ENCODE measurements at regions not wholly inside any gene's neighbourhood (a gene's known extent, or its start where the extent isn't known, plus 50 kb on each side); places are given as distances from the start of the nearest gene placed in this dataset.

DNA sequence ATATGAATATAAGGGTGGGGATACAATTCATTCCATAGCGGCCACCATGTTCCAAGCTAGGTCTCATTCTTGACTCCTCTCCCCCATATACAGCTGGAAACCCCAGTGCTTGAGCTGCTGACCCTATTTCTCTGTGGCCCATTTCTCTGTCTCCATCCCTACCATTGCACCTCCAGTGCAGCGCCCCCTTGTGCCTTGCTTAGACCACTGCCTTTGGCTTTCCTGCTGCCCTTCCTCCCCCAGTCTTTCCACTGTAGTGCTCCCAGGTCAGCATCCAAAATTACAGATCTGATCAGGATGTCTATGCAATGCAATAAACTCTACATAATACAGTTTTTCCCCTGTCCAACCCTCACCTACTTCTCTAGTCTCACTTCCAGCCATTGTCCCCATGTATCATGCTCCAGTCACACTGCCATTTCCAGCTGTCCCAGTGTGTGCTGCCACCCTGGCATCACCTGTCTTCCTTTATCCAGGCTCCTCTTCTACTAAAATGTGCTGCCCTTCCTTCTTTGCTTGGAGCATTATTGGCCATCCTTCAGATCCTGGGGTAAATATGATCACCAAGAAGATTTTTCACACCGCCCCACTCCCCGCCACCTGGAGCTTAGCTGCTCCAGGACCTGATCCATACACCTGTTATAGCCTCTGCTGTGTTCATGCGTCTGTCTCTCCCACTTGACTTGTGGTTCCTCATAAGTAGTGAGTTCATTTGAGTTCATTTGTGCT is 199.4 kb upstream of the IPO5 start:
- DNase-seq (ENCODE audit: low spot score) (no peak), FAIRE-seq (no peak), ATAC-seq (no peak)
- H3K4me3 ChIP-seq (replicated peaks in 1 of 3; ENCODE audit: insufficient read depth in 1 of 3, low read depth in 2 of 3, low read length in 3 of 3), result no peak overlapping the region
- H4K20me1 ChIP-seq (ENCODE audit: insufficient read depth, low read length), result no peaks in the 10 kb centered on the region
- no peak overlapping the region for H3K9ac ChIP-seq (ENCODE audit: insufficient read depth, low read depth, low read length)
- ChIA-PET POLR2A (no interaction called here), CTCF (ENCODE audit: low intra/inter-chr PET ratio, low total read pairs) (no interaction called here)
- no peak overlapping the region for H3K4me2 ChIP-seq (ENCODE audit: low read depth, low read length)
- H3K79me2 ChIP-seq (ENCODE audit: insufficient read depth, low read length), result no peaks in the 10 kb centered on the region
- in situ Hi-C loops (cut with HindIII; ENCODE audit: extremely low pct_ligation_motif_present, low pct_unique_long_range_greater_than_20kb) (no loop called here), intact Hi-C loops (cut with micrococcal nuclease; ENCODE audit: unreplicated experiment) (no loop called here)
- WGBS (ENCODE audit: low lambda C conversion rate), result 34% methylated on average over 5 of the region's 5 CpGs
- no peaks in the 10 kb centered on the region for H3K4me1 ChIP-seq (ENCODE audit: insufficient read depth, low read length)
- no peak overlapping the region for H2AFZ ChIP-seq (ENCODE audit: low read length)
- H3K27me3 ChIP-seq (ENCODE audit: control insufficient read depth in 1 of 2, insufficient read depth in 2 of 2, low read length in 2 of 2), result no peaks in the 10 kb centered on the region; a peak in 1 of 5 replicates
- H3K27ac ChIP-seq (ENCODE audit: extremely low read length, insufficient read depth, low read length), result no peak overlapping the region
- H3K9me3 ChIP-seq (ENCODE audit: low read length), result no peaks in the 10 kb centered on the region
- no TSS peak for BruUV-seq (replicated peaks)
- no peaks in the 10 kb centered on the region for H3K36me3 ChIP-seq (replicated peaks in 1 of 2; ENCODE audit: control insufficient read depth in 1 of 2, insufficient read depth in 2 of 2, low read length in 2 of 2)
- TF ChIP-seq, protein P1, sequence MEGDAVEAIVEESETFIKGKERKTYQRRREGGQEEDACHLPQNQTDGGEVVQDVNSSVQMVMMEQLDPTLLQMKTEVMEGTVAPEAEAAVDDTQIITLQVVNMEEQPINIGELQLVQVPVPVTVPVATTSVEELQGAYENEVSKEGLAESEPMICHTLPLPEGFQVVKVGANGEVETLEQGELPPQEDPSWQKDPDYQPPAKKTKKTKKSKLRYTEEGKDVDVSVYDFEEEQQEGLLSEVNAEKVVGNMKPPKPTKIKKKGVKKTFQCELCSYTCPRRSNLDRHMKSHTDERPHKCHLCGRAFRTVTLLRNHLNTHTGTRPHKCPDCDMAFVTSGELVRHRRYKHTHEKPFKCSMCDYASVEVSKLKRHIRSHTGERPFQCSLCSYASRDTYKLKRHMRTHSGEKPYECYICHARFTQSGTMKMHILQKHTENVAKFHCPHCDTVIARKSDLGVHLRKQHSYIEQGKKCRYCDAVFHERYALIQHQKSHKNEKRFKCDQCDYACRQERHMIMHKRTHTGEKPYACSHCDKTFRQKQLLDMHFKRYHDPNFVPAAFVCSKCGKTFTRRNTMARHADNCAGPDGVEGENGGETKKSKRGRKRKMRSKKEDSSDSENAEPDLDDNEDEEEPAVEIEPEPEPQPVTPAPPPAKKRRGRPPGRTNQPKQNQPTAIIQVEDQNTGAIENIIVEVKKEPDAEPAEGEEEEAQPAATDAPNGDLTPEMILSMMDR (CRISPR knock-in tag; IDR thresholded peaks at IDR 0.05), result 0 out of 2 replicates have a peak, but pooled peaks have one; percentile 16
- no peak for TF ChIP-seq ZNF230 (CRISPR knock-in tag; IDR thresholded peaks at IDR 0.05)

DNA sequence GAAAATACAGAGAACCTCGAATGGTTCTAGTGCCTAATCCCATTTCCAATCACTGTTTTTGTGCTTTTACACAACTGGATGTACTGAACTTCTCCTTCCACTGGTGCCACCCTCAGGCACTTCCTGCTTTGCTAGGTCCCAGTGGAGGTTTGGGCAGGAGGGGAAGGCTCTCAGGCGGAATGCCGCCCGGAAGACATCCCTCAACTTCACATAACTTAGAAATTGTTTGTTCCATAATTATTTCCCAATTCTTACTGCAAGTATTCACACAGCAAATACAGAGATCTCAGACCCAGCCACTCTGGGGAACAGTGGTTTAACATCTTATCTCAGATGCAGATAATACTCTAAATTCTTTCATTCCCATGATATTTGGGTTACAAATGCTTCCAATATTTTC is 195.7 kb upstream of the IPO5 start:
- H3K27ac ChIP-seq (ENCODE audit: extremely low read length, insufficient read depth, low read length), result no peak overlapping the region
- no peaks in the 10 kb centered on the region for H3K36me3 ChIP-seq (replicated peaks in 1 of 2; ENCODE audit: control insufficient read depth in 1 of 2, insufficient read depth in 2 of 2, low read length in 2 of 2)
- ChIA-PET POLR2A (no interaction called here), CTCF (ENCODE audit: low intra/inter-chr PET ratio, low total read pairs) (no interaction called here)
- TF ChIP-seq, protein P2, sequence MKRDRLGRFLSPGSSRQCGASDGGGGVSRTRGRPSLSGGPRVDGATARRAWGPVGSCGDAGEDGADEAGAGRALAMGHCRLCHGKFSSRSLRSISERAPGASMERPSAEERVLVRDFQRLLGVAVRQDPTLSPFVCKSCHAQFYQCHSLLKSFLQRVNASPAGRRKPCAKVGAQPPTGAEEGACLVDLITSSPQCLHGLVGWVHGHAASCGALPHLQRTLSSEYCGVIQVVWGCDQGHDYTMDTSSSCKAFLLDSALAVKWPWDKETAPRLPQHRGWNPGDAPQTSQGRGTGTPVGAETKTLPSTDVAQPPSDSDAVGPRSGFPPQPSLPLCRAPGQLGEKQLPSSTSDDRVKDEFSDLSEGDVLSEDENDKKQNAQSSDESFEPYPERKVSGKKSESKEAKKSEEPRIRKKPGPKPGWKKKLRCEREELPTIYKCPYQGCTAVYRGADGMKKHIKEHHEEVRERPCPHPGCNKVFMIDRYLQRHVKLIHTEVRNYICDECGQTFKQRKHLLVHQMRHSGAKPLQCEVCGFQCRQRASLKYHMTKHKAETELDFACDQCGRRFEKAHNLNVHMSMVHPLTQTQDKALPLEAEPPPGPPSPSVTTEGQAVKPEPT (CRISPR knock-in tag; IDR thresholded peaks at IDR 0.05; ENCODE audit: low read depth), result no peak
- TF ChIP-seq ZNF326 (CRISPR knock-in tag; IDR thresholded peaks at IDR 0.05; ENCODE audit: borderline replicate concordance), result no peak
- no peak for TF ChIP-seq TIGD3 (CRISPR knock-in tag; IDR thresholded peaks at IDR 0.05; ENCODE audit: borderline replicate concordance)
- no peak for TF ChIP-seq ZNF44 (CRISPR knock-in tag; IDR thresholded peaks at IDR 0.05)
- TF ChIP-seq CENPT (CRISPR knock-in tag; IDR thresholded peaks at IDR 0.05; ENCODE audit: low read depth), result no peak
- no peak for TF ChIP-seq DR1 (CRISPR knock-in tag; IDR thresholded peaks at IDR 0.05)
- no peak for TF ChIP-seq POLR2AphosphoS2 (IDR thresholded peaks at IDR 0.05; ENCODE audit: low read depth, low read length)
- TF ChIP-seq SUZ12 (IDR thresholded peaks at IDR 0.05; ENCODE audit: low read depth, low read length), result no peak
- no peak for TF ChIP-seq ZNF737 (CRISPR knock-in tag; IDR thresholded peaks at IDR 0.05; ENCODE audit: borderline replicate concordance)
- no peaks in the 10 kb centered on the region for H3K9me3 ChIP-seq (ENCODE audit: low read length)
- in situ Hi-C loops (cut with HindIII; ENCODE audit: extremely low pct_ligation_motif_present, low pct_unique_long_range_greater_than_20kb), result no loop called here
- no peak for ATAC-seq
- no peak overlapping the region for H3K4me2 ChIP-seq (ENCODE audit: low read depth, low read length)
- H3K4me3 ChIP-seq (replicated peaks in 1 of 3; ENCODE audit: insufficient read depth in 1 of 3, low read depth in 2 of 3, low read length in 3 of 3), result no peak overlapping the region
- no peak for FAIRE-seq
- H4K20me1 ChIP-seq (ENCODE audit: insufficient read depth, low read length), result no peaks in the 10 kb centered on the region
- DNase-seq (ENCODE audit: low spot score), result no peak
- BruUV-seq (replicated peaks), result no TSS peak
- no peaks in the 10 kb centered on the region for H3K4me1 ChIP-seq (ENCODE audit: insufficient read depth, low read length)
- WGBS (ENCODE audit: low lambda C conversion rate), result 19% methylated on average over 4 of the region's 4 CpGs
- H3K79me2 ChIP-seq (ENCODE audit: insufficient read depth, low read length), result no peaks in the 10 kb centered on the region
- no peak overlapping the region for H3K9ac ChIP-seq (ENCODE audit: insufficient read depth, low read depth, low read length)
- H2AFZ ChIP-seq (ENCODE audit: low read length), result no peak overlapping the region
- intact Hi-C loops (cut with micrococcal nuclease; ENCODE audit: unreplicated experiment), result no loop called here
- no peaks in the 10 kb centered on the region; a peak in 1 of 5 replicates for H3K27me3 ChIP-seq (ENCODE audit: control insufficient read depth in 1 of 2, insufficient read depth in 2 of 2, low read length in 2 of 2)
